GM10266 (cell line): ENCODE measurements at regions not wholly inside any gene's neighbourhood (a gene's known extent, or its start where the extent isn't known, plus 50 kb on each side); places are given as distances from the start of the nearest gene placed in this dataset.

Experiments used
- DNase-seq: peaks from one replicate; pipeline ENCODE4 v3.0.0; 2012; ENCODE audit errors: extremely low spot score
- TF ChIP-seq, protein P1 (sequence below): IDR thresholded peaks from 2 replicates; pipeline ENCODE4 v1.5.1; 2012; ENCODE audit warnings: mild to moderate bottlenecking, low read depth; ENCODE audit not compliant: control insufficient read depth, insufficient read depth; ENCODE audit errors: missing control alignments

DNA sequence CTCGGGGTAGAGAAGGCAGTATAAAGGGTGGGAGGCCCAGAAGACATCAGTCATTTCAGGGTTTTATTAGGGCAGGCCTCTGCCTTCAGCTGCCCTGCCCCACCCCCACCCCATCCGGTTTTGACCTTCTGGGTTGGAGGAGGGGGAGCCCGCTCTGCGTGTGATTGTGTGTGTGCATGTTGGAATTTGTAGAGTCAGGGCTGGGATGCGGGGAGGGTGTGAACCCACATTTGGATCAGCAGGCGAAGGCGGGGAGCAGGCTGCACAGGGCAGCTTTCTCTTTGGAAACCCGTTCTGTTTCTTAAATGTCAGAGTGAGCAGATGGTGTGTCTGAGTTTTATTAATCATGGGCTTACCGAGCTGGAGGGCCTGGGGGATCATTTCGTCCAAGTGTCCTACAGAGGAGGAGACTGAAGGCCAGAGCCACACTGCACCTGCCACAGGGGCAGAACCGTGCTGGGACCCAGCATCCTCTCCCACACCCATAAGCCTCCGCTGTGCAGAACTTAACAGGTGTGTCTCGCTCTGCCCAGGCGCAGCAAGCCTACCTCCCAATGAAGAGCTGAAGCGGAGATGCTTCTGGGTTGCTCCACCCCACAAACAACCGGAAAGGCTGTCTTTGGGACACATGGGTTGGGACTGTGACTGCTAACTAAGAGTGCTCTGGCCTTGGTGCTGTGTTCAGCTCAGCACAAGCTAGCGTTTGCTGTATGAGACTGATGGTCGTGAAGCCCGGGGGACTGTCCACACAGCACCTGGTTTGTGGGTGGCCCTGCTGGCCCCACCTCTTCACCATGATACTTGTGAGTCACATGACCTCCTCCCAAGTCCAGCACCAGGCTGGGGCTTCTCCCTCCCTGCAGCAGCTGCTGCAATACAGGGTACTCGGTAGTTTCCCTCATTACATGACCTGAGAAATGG, 70.9 kb upstream of the GSE1 start:
- TF ChIP-seq, protein P1, sequence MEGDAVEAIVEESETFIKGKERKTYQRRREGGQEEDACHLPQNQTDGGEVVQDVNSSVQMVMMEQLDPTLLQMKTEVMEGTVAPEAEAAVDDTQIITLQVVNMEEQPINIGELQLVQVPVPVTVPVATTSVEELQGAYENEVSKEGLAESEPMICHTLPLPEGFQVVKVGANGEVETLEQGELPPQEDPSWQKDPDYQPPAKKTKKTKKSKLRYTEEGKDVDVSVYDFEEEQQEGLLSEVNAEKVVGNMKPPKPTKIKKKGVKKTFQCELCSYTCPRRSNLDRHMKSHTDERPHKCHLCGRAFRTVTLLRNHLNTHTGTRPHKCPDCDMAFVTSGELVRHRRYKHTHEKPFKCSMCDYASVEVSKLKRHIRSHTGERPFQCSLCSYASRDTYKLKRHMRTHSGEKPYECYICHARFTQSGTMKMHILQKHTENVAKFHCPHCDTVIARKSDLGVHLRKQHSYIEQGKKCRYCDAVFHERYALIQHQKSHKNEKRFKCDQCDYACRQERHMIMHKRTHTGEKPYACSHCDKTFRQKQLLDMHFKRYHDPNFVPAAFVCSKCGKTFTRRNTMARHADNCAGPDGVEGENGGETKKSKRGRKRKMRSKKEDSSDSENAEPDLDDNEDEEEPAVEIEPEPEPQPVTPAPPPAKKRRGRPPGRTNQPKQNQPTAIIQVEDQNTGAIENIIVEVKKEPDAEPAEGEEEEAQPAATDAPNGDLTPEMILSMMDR: no peak
- no peak for DNase-seq

DNA sequence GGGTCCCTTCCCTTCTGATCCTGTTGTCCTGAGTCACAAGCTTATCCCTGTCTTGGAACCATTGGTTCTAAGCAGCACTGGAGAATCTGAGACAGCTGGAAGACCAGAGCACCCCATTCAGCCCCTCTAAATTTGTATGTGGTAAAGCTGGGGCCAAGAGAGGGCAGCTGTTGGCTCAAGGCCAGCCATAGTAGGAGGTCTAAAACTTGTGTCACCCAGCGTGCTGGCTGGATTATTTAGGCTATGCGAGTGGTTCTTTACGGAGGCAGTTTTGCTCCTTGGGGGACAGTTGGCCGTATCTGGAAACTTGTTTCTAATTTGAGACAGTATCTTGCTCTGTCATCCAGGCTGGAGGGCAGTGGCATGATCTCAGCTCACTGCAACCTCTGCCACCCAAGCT, 69.6 kb upstream of the GSE1 start:
- TF ChIP-seq, protein P1: no peak
- no peak for DNase-seq

DNA sequence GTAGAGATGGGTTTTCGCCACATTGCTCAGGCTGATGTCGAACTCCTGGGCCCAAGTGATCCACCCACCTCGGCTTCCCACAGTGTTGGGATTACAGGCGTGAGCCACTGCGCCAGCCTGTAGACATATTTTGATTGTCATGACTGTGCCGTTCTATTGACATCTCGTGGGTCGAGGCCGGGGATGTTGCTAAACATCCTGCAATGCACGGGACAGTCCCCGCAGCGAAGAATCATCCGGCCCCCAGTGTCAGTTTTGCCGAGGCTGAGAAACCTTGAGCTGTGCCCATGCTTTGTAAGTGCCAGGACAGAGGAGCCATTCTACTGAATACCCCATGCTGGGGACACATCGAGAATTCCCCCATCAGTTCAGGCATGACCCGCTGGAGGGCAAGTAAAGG, 69.1 kb upstream of the GSE1 start:
- DNase-seq: no peak
- TF ChIP-seq, protein P1: no peak

DNA sequence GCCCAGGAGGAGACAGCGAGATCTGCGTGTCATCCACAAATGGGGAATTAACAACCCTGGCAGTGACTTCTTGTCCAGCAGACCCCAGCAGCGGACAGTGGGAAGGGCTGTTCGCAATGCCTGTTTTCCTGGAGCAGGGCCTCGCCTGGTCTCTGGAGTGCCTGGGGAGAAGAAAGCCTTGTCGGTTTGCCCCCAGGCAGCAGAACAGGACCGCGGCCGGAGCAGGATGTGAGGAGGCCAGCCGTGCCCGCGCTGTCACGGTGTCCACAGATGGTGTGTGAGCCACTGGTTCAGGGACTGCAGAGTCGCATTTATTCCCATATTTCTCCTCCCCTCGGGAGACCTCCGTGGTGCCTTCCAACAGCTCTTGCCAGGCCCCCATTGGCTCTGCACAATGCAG, 68.5 kb upstream of the GSE1 start:
- TF ChIP-seq, protein P1: no peak
- DNase-seq: no peak

DNA sequence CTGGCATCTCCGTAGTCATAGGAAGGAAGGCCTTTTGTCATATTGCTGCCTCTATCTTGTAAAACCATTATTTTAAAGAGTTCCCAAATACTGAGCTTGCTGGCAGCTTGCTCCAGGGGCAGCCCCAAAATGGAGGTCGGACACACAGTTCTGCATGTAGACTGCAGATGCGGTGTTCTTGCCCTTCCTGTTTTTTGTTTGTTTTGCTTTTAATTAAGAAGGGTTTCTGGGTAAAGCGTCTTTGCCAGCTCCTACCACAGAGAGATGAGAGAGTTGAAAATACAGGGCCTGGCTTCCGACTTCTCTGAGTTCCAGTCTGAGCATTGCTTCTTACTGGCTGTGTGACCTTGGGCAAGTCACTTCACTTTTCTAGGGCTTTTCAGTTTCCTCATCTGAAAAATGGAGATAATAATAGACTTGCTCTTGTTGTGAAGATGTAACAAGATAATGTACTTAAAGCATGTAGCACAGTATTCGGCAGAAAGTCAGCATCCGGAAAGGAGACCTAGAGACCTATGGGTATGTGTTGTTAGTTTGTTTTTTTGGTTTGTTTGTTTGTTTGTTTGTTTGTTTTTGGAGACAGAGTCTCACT, 67.8 kb upstream of the GSE1 start:
- TF ChIP-seq, protein P1: no peak
- no peak for DNase-seq

DNA sequence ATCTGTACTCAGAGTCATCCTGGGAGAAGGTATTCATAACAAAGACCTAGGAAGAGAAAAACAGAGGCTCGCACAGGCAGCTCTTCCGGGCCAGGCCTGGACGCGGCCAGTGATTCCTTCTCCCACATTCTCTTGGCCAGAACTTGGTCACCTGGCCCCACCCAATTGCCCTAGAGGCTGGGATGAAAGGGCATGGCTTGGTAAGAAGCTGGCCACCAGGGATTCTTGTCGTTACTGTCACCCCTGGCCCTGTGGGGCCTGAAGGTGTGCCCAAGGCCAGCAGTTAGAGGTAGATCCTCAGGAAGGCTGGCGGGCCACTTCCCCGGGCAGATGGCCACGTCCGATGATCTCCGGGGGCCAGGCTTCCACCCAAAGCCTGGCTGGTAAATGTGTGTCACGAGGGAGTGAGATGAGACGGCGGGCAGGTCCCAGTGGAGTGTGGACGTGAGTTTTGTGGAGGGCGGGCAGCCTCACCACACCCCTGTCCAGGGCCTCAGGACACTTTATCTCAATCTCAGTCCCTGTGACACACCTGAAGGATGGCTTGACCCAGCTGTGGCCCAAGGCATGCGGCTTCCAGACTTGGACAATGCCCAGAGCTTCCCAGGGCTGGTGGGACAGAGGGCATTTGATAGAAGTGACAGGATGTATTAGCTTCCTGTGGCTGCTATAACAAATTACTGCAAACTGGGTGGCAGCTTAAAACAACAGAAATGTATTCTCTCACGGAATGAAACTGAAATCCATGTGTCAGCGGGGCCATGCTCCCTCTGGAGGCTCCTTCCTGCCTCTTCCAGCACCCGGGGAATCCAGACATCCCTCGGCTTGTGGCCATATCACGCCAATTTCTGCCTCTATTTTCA, 66.3 kb upstream of the GSE1 start:
- no peak for DNase-seq
- TF ChIP-seq, protein P1: no peak
